GM12801 (cell line): ENCODE measurements at regions not wholly inside any gene's neighbourhood (a gene's known extent, or its start where the extent isn't known, plus 50 kb on each side); places are given as distances from the start of the nearest gene placed in this dataset.

Source experiments
- TF ChIP-seq, protein P1 (sequence below): IDR thresholded peaks from one replicate; pipeline ENCODE4 v1.5.1; 2011; ENCODE audit warnings: control low read depth; ENCODE audit not compliant: insufficient read length; ENCODE audit errors: extremely low read depth

DNA sequence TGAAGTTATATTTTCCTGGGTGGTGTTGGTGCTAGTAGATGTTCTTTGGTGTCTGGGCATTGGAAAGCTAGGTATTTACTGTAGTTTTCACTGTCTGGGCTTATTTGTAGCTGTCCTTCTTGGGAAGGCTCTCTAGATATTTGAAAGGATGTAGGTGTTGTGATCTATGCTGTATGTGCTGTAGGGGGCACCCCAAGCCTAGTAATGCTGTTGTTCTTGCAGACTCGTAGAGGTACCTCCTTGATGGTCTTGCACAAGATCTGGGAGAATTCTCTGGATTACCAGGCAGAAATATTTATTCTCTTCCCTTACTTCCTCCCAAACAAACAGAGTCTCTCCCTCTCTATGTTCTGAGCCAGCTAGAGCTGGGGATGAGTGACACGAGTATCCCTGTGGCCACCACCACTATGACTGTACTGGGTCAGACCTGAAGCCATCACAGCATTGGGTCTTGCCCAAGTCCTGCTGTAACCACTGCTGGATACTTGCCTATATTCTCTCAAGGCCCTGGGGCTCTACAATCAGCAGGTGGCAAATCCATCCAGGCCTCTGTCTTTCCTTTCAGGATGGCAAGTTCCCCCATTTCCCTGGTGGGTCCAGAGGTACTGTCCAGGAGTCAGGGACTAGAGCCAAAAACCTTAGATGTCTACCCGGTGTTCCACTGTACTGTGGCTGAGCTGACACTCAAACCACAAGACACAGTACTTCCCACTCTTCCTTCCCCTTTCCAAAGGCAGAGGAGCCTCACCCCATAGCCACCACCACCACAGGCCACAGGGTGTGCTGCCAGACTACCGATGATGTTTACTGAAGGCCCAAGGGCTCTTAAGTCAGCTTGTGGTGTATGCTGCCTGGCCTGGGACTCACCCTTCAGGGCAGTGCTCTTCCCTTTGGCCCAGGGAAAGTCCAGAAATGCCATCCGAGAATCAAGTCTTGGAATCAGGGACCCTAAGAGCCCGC lies 195.2 kb upstream of the DPPA4 start:
- TF ChIP-seq, protein P1, sequence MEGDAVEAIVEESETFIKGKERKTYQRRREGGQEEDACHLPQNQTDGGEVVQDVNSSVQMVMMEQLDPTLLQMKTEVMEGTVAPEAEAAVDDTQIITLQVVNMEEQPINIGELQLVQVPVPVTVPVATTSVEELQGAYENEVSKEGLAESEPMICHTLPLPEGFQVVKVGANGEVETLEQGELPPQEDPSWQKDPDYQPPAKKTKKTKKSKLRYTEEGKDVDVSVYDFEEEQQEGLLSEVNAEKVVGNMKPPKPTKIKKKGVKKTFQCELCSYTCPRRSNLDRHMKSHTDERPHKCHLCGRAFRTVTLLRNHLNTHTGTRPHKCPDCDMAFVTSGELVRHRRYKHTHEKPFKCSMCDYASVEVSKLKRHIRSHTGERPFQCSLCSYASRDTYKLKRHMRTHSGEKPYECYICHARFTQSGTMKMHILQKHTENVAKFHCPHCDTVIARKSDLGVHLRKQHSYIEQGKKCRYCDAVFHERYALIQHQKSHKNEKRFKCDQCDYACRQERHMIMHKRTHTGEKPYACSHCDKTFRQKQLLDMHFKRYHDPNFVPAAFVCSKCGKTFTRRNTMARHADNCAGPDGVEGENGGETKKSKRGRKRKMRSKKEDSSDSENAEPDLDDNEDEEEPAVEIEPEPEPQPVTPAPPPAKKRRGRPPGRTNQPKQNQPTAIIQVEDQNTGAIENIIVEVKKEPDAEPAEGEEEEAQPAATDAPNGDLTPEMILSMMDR, result no peak

DNA sequence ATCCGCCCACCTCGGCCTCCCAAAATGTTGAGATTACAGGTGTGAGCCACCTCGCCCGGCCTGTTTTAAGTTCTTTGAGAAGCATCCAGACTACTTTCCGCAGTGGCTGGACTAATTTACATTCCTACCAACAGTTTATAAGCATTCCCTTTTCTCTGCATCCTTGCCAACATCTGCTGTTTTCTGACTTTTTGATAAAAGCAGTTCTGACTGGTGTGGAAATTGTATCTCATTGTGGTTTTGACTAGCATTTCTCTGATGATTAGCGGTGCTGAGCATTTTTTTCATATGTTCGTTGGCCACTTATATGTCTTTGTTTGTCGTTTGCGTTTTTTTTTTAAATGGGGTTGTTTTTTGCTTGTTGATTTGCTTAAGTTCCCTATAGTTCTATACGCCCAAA lies 208.4 kb upstream of the DPPA4 start:
- TF ChIP-seq, protein P1, result no peak

DNA sequence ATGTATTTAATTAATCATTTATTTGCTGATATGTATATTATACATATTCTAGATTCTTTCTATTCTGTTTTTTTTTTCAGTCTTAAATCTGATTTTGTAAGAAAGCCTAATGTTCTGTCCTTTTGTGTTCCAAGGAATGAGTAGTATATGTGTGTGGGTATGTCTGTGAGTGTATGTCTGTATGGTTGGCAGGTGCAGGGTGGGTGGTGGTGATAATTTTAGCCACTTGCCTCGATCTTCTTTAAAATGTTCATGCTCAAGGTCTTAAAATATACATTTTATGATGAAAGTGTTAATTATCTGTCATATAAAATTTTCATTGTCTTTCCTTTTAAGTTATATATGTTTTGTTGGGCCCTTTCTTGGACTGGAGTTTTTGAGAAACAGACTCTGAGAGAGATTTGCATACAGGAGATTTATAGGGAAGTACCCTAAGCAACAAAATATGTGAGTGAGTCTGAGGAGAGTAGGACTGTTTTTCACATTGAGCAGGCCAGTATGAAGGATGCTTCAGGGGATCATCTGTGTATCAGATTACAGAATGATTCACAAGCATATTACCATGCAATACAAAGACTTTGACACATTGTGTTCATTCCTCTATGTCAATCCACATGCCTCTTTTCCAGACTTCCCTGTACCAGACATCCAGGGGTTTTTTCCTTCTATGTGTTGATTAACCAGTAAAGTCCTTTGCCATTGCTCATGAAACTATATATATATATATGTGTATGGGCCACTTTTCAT lies 211.0 kb upstream of the DPPA4 start:
- TF ChIP-seq, protein P1, result no peak

DNA sequence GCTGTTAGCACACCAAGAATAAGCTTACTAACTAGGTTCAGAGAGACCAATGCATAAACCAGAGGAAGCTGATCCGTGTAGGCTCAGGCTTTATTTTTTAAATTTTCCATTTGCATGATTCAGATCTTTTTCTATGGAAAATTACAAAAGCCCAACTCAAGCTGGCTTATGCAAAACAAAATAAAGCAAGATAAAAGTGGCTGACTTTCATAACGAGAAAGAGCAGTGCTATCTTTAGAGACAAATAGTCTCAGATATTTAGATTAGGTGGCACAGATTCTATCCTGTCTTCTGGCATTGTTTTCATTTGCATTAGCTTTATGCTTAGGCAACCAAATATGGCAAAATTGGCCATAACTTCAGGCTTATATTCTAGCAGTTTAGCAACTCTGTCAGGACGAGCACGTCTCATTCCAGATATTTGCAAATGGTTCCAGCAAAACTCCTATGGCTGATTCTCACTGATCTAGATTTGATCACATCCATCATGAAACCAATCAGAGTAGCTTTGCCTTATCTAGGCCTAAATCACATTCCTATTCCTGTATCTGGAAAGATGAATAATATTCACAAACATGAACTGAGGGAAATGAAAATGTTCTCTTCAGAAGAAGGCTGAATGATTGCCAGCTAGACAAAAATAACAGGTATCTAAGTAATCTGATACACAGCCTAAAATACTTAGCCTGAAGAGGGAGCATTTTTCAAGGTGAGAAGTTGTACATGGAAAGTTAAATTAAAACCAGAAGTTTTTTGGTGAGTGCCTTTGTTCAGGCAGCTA lies 216.4 kb upstream of the DPPA4 start:
- TF ChIP-seq, protein P1, result no peak

DNA sequence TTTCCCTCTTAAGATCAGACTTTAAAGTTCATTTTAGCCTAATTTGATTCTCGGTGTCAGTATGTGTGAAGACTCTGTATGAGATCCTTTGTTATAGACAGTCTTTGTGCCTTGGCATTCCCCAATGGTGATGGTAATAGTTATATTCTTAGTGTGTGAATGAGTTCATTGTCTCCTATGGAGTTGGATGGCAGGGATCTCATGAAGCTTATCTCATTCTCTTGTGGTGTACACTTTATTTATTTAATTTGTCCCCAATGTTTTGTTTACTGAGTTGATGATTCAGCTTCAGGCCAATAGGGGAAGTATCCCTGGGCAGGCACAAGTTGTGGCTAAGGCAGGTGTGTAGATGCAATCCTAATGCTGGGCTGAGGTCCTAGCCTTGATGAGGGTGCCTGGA lies 222.0 kb upstream of the DPPA4 start:
- TF ChIP-seq, protein P1, result no peak

DNA sequence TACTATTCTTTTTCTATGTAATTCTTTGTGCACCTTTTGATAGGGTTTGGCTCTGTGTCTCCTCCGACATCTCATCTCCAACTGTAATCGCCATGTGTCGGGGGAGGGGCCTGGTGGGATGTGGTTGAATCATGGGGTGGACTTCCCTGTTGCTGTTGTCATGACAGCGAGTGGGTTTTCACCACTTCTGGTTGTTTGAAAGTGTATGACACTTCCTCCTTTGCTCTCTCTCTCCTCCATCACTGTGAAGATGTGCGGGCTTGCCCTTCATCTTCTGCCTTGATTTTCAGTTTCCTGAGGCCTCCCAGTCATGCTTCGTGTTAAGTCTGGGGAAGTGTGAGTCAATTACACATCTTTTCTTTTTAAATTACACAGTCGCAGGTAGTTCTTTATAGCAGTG lies 225.8 kb upstream of the DPPA4 start:
- TF ChIP-seq, protein P1, result no peak
